ENCODE measurements at regions not wholly inside any gene's neighbourhood (a gene's known extent, or its start where the extent isn't known, plus 50 kb on each side); places are given as distances from the start of the nearest gene placed in this dataset.
A peak's percentile ranks its signal among the peaks of the same experiment; 100 is the strongest.
"Not testable (repeated sequence)": the region's sequence is repeated elsewhere in the genome, so short reads cannot be mapped to it uniquely, and the experiment has no call there.

- TF ChIP-seq CTCF (tag by site-specific recombination; IDR thresholded peaks at IDR 0.05) (no peak), ZXDB (tag by site-specific recombination; IDR thresholded peaks at IDR 0.05) (0 out of 2 replicates have a peak, but pooled peaks have one; percentile 33), ZNF23 (tag by site-specific recombination; IDR thresholded peaks at IDR 0.05; ENCODE audit: borderline replicate concordance) (no peak), ZNF248 (tag by site-specific recombination; IDR thresholded peaks at IDR 0.05) (no peak), ZNF776 (tag by site-specific recombination; IDR thresholded peaks at IDR 0.05; ENCODE audit: borderline replicate concordance) (no peak), SP7 (tag by site-specific recombination; IDR thresholded peaks at IDR 0.05) (peak; percentile 99)
These were observed 71.7 kb upstream of the RAP1B start (continued) for GRCh38 chr12:68538726-68539614.

- Histone ChIP-seq H3K27ac (ENCODE audit: extremely low read depth, low read depth, low read length) (0 out of 2 replicates have a peak overlapping the region, but pooled peaks have one; percentile 73), H3K4me1 (ENCODE audit: control insufficient read depth, insufficient read depth, low read length) (peaks cover 10% of the 10 kb centered on the region), H3K4me3 (ENCODE audit: low read depth, low read length) (no peak overlapping the region), H3K36me3 (ENCODE audit: control insufficient read depth in 2 of 2, insufficient read depth in 1 of 2, low read length in 2 of 2) (no peaks in the 10 kb centered on the region), H3K9me3 (ENCODE audit: control insufficient read depth, insufficient read depth, low read depth, low read length) (no peaks in the 10 kb centered on the region)
- TF ChIP-seq SP7 (tag by site-specific recombination; IDR thresholded peaks at IDR 0.05) (peak; percentile 98), ZNF37A (tag by site-specific recombination; IDR thresholded peaks at IDR 0.05) (no peak), ZNF624 (tag by site-specific recombination; IDR thresholded peaks at IDR 0.05) (no peak), ZNF169 (tag by site-specific recombination; IDR thresholded peaks at IDR 0.05) (no peak), ZSCAN16 (tag by site-specific recombination; IDR thresholded peaks at IDR 0.05) (no peak), ZNF610 (tag by site-specific recombination; IDR thresholded peaks at IDR 0.05; ENCODE audit: borderline replicate concordance) (no peak)
- TF ChIP-seq, protein P1, sequence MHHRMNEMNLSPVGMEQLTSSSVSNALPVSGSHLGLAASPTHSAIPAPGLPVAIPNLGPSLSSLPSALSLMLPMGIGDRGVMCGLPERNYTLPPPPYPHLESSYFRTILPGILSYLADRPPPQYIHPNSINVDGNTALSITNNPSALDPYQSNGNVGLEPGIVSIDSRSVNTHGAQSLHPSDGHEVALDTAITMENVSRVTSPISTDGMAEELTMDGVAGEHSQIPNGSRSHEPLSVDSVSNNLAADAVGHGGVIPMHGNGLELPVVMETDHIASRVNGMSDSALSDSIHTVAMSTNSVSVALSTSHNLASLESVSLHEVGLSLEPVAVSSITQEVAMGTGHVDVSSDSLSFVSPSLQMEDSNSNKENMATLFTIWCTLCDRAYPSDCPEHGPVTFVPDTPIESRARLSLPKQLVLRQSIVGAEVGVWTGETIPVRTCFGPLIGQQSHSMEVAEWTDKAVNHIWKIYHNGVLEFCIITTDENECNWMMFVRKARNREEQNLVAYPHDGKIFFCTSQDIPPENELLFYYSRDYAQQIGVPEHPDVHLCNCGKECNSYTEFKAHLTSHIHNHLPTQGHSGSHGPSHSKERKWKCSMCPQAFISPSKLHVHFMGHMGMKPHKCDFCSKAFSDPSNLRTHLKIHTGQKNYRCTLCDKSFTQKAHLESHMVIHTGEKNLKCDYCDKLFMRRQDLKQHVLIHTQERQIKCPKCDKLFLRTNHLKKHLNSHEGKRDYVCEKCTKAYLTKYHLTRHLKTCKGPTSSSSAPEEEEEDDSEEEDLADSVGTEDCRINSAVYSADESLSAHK (tag by site-specific recombination; IDR thresholded peaks at IDR 0.05), result no peak
- CTCF ChIA-PET, result interaction anchor here (0.7 to 1.1 kb wide), 3 partner anchors 13 to 174 kb away, joined by 3 to 4 read pairs (median 3); no protein-coding TSS in a partner anchor
- POLR2A ChIA-PET, result no interaction called here
These were observed 71.1 kb upstream of the RAP1B start for GRCh38 chr12:68539615-68539952.

DNA sequence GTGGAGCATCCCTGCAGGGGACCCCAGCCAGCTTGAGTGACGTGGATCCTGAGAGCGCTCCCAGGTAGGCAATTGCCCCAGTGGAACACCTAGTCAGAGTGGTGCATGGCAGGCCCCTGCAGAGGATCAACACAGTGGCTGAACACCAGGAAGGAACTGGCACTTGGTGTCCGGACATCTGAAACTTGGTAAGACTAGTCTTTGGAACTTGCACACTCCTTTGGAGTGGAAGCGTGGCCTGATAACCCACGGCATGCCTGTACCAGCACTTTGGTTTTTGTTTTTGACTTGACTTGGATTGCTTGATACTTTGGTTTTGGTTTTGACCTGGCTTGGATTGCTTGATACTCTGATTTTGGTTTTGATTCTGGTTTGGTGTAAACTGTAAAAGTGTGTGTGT is 69.9 kb upstream of the RAP1B start:
- H3K27ac ChIP-seq (ENCODE audit: extremely low read depth, low read depth, low read length); CTCF ChIA-PET; H3K4me1 ChIP-seq (ENCODE audit: control insufficient read depth, insufficient read depth, low read length); H3K36me3 ChIP-seq (ENCODE audit: control insufficient read depth in 2 of 2, insufficient read depth in 1 of 2, low read length in 2 of 2); POLR2A ChIA-PET; H3K9me3 ChIP-seq (ENCODE audit: control insufficient read depth, insufficient read depth, low read depth, low read length); H3K4me3 ChIP-seq (ENCODE audit: low read depth, low read length): not testable (repeated sequence)
- TF ChIP-seq ZNF677 (tag by site-specific recombination; IDR thresholded peaks at IDR 0.05), result peak; percentile 51; the same call in 1 of the 2 replicates

GRCh38 chr12:68547318-68547717 is 63.4 kb upstream of the RAP1B start:
- H3K36me3 ChIP-seq (ENCODE audit: control insufficient read depth in 2 of 2, insufficient read depth in 1 of 2, low read length in 2 of 2); H3K9me3 ChIP-seq (ENCODE audit: control insufficient read depth, insufficient read depth, low read depth, low read length); H3K27ac ChIP-seq (ENCODE audit: extremely low read depth, low read depth, low read length); H3K4me1 ChIP-seq (ENCODE audit: control insufficient read depth, insufficient read depth, low read length); H3K4me3 ChIP-seq (ENCODE audit: low read depth, low read length); POLR2A ChIA-PET; TF ChIP-seq ZNF274 (IDR thresholded peaks at IDR 0.05; ENCODE audit: low read length): not testable (repeated sequence)
- CTCF ChIA-PET, result interaction anchor here (0.8 to 1.1 kb wide), 2 partner anchors 9 to 10 kb away, joined by 3 to 4 read pairs; no protein-coding TSS in a partner anchor
- TF ChIP-seq ZNF274 (tag by site-specific recombination; IDR thresholded peaks at IDR 0.05; ENCODE audit: borderline replicate concordance) (peak; percentile 57; the same call in 1 of the 2 replicates), ZNF510 (tag by site-specific recombination; IDR thresholded peaks at IDR 0.05; ENCODE audit: insufficient replicate concordance) (peak; percentile 5)

GRCh38 chr12:68552605-68553195 is 58.0 kb upstream of the RAP1B start:
- POLR2A ChIA-PET, result not testable (repeated sequence)

More at GRCh38 chr12:68552605-68553195, 58.0 kb upstream of the RAP1B start:
- CTCF ChIA-PET, result interaction anchor here (0.8 kb wide), 1 partner anchor 13 kb away, joined by 4 read pairs; no protein-coding TSS in a partner anchor
- H3K9me3 ChIP-seq (ENCODE audit: control insufficient read depth, insufficient read depth, low read depth, low read length); H3K4me1 ChIP-seq (ENCODE audit: control insufficient read depth, insufficient read depth, low read length); H3K36me3 ChIP-seq (ENCODE audit: control insufficient read depth in 2 of 2, insufficient read depth in 1 of 2, low read length in 2 of 2); H3K27ac ChIP-seq (ENCODE audit: extremely low read depth, low read depth, low read length); H3K4me3 ChIP-seq (ENCODE audit: low read depth, low read length): not testable (repeated sequence)

Measured in HEK293 (cell line).